Cardiac muscle cell (in vitro differentiated cells and primary cell): ENCODE measurements at regions not wholly inside any gene's neighbourhood (a gene's known extent, or its start where the extent isn't known, plus 50 kb on each side); places are given as distances from the start of the nearest gene placed in this dataset.
"Not testable (repeated sequence)": the region's sequence is repeated elsewhere in the genome, so short reads cannot be mapped to it uniquely, and the experiment has no call there.

Experiments
- DNase-seq, 2 donors: peaks; one replicate each; pipeline versions ENCODE4 v3.0.0 to v3.0.0-alpha.2; 2010 to 2017; ENCODE audit warnings: low read depth in 1 of 2, low spot score in 1 of 2
- H3K27ac ChIP-seq: fragments of 200-600 bp; sonication (generic); 2 replicates; pipeline ENCODE4 v1.5.1; 2016
- H3K27me3 ChIP-seq: fragments of 200-600 bp; sonication (generic); 2 replicates; pipeline ENCODE4 v1.6.0; 2016; ENCODE audit warnings: control low read depth
- H3K36me3 ChIP-seq: fragments of 200-600 bp; sonication (generic); 2 replicates; pipeline ENCODE4 v1.5.1; 2016; ENCODE audit warnings: control low read depth
- H3K4me1 ChIP-seq: fragments of 200-600 bp; sonication (generic); 2 replicates; pipeline ENCODE4 v1.8.1; 2017; ENCODE audit warnings: low read depth, mild to moderate bottlenecking, mixed run types
- H3K4me3 ChIP-seq: fragments of 200-600 bp; sonication (generic); 2 replicates; pipeline ENCODE4 v1.5.1; 2016; ENCODE audit warnings: mild to moderate bottlenecking
- H3K9me3 ChIP-seq: fragments of 200-600 bp; sonication (generic); 2 replicates; pipeline ENCODE4 v1.5.1; 2017; ENCODE audit warnings: low read depth, mild to moderate bottlenecking, control low read depth
- CTCF ChIP-seq: IDR thresholded peaks from 2 replicates; pipeline ENCODE4 v1.5.1; 2012; ENCODE audit warnings: low read depth, mild to moderate bottlenecking, low read length

- Histone ChIP-seq H3K36me3 (no peaks in the 10 kb centered on the region), H3K4me1 (peaks cover 4% of the 10 kb centered on the region), H3K27me3 (no peaks in the 10 kb centered on the region), H3K4me3 (no peak overlapping the region), H3K9me3 (no peaks in the 10 kb centered on the region), H3K27ac (no peak overlapping the region)
- no peak for DNase-seq
- no peak for TF ChIP-seq CTCF
Observed at GRCh38 chr10:124150807-124151417, 57.5 kb upstream of the CHST15 start.

GRCh38 chr10:124150189-124150806, 56.9 kb upstream of the CHST15 start:
- H3K9me3 ChIP-seq: no peaks in the 10 kb centered on the region
- H3K27me3 ChIP-seq: no peaks in the 10 kb centered on the region
- no peak overlapping the region for H3K4me3 ChIP-seq
- H3K36me3 ChIP-seq: no peaks in the 10 kb centered on the region
- no peak for DNase-seq
- no peak for TF ChIP-seq CTCF
- no peaks in the 10 kb centered on the region for H3K4me1 ChIP-seq
- H3K27ac ChIP-seq: no peak overlapping the region

GRCh38 chr10:124149189-124150042, 56.0 kb upstream of the CHST15 start:
- DNase-seq: no peak
- no peaks in the 10 kb centered on the region for H3K9me3 ChIP-seq
- H3K4me3 ChIP-seq: no peak overlapping the region
- H3K27ac ChIP-seq: no peak overlapping the region
- no peaks in the 10 kb centered on the region for H3K4me1 ChIP-seq
- H3K27me3 ChIP-seq: no peaks in the 10 kb centered on the region
- no peak for TF ChIP-seq CTCF
- H3K36me3 ChIP-seq: no peaks in the 10 kb centered on the region

GRCh38 chr10:124148509-124149188, 55.3 kb upstream of the CHST15 start:
- not testable (repeated sequence) for H3K27me3 ChIP-seq, H3K4me1 ChIP-seq, H3K36me3 ChIP-seq, H3K4me3 ChIP-seq, DNase-seq, H3K27ac ChIP-seq, H3K9me3 ChIP-seq

- Histone ChIP-seq H3K27me3 (no peaks in the 10 kb centered on the region), H3K36me3 (no peaks in the 10 kb centered on the region), H3K4me1 (no peaks in the 10 kb centered on the region), H3K9me3 (no peaks in the 10 kb centered on the region), H3K27ac (no peak overlapping the region), H3K4me3 (no peak overlapping the region)
- TF ChIP-seq CTCF: no peak
- no peak for DNase-seq
Observed at GRCh38 chr10:124146483-124146882, 53.1 kb upstream of the CHST15 start.
